ENCODE measurements at regions not wholly inside any gene's neighbourhood (a gene's known extent, or its start where the extent isn't known, plus 50 kb on each side); places are given as distances from the start of the nearest gene placed in this dataset.

GRCh38 chr2:16784652-16785051 lies 119.0 kb upstream of the CYRIA start:
- no peaks in the 10 kb centered on the region for H3K27me3 ChIP-seq
- no peak overlapping the region for H3K27ac ChIP-seq
- 89% methylated on average over 3 of the region's 3 CpGs for WGBS
- H3K9me3 ChIP-seq: no peaks in the 10 kb centered on the region
- TF ChIP-seq POLR2A (IDR thresholded peaks at IDR 0.05) (no peak), CTCF (IDR thresholded peaks at IDR 0.05) (no peak), POLR2AphosphoS5 (IDR thresholded peaks at IDR 0.05) (no peak), EP300 (IDR thresholded peaks at IDR 0.05) (no peak)
- H3K36me3 ChIP-seq: no peaks in the 10 kb centered on the region
- no peaks in the 10 kb centered on the region for H3K4me1 ChIP-seq
- H3K4me3 ChIP-seq: no peak overlapping the region
- DNase-seq (ENCODE audit: low spot score in 2 of 2): no peak

- WGBS: 88% methylated on average over 10 of the region's 10 CpGs
- Histone ChIP-seq H3K36me3 (no peaks in the 10 kb centered on the region), H3K27me3 (no peaks in the 10 kb centered on the region), H3K4me1 (no peaks in the 10 kb centered on the region), H3K27ac (no peak overlapping the region), H3K9me3 (no peaks in the 10 kb centered on the region), H3K4me3 (no peak overlapping the region)
- no peak for DNase-seq (ENCODE audit: low spot score in 2 of 2)
- TF ChIP-seq POLR2A (IDR thresholded peaks at IDR 0.05) (no peak), EP300 (IDR thresholded peaks at IDR 0.05) (no peak), CTCF (IDR thresholded peaks at IDR 0.05) (no peak), POLR2AphosphoS5 (IDR thresholded peaks at IDR 0.05) (no peak)
Observed at GRCh38 chr2:16777123-16777870, 111.7 kb upstream of the CYRIA start.

GRCh38 chr2:16775899-16776231 lies 110.2 kb upstream of the CYRIA start:
- Histone ChIP-seq H3K27me3 (no peaks in the 10 kb centered on the region), H3K4me1 (no peaks in the 10 kb centered on the region), H3K4me3 (no peak overlapping the region)

GRCh38 chr2:16774980-16775898 lies 109.6 kb upstream of the CYRIA start:
- WGBS: 63% methylated on average over 16 of the region's 16 CpGs
- no peak for DNase-seq (ENCODE audit: low spot score in 2 of 2)

More at GRCh38 chr2:16775899-16776231, 110.2 kb upstream of the CYRIA start:
- Histone ChIP-seq H3K27ac (no peak overlapping the region), H3K9me3 (no peaks in the 10 kb centered on the region), H3K36me3 (no peaks in the 10 kb centered on the region)
- WGBS: 55% methylated on average over 1 of the region's 1 CpG
- TF ChIP-seq EP300 (IDR thresholded peaks at IDR 0.05): no peak
- no peak for TF ChIP-seq CTCF (IDR thresholded peaks at IDR 0.05)
- TF ChIP-seq POLR2AphosphoS5 (IDR thresholded peaks at IDR 0.05): no peak
- TF ChIP-seq POLR2A (IDR thresholded peaks at IDR 0.05): no peak
- no peak for DNase-seq (ENCODE audit: low spot score in 2 of 2)

More at GRCh38 chr2:16774980-16775898, 109.6 kb upstream of the CYRIA start:
- no peak for TF ChIP-seq EP300 (IDR thresholded peaks at IDR 0.05)
- no peak for TF ChIP-seq POLR2AphosphoS5 (IDR thresholded peaks at IDR 0.05)
- no peak for TF ChIP-seq POLR2A (IDR thresholded peaks at IDR 0.05)
- TF ChIP-seq CTCF (IDR thresholded peaks at IDR 0.05): no peak
- H3K36me3 ChIP-seq: no peaks in the 10 kb centered on the region
- H3K4me1 ChIP-seq: no peaks in the 10 kb centered on the region
- H3K27ac ChIP-seq: no peak overlapping the region
- no peak overlapping the region for H3K4me3 ChIP-seq
- H3K27me3 ChIP-seq: no peaks in the 10 kb centered on the region
- no peaks in the 10 kb centered on the region for H3K9me3 ChIP-seq

All from suprapubic skin (tissue), 4 donors.